Stimulated activated memory B cell treated with anti-CD40 and anti-IgM and Interleukin-4, amounts not matched to agents 10 μg/mL and 1 μg/mL and 100 μg/mL, for 72 hours (primary cell): ENCODE measurements at regions not wholly inside any gene's neighbourhood (a gene's known extent, or its start where the extent isn't known, plus 50 kb on each side); places are given as distances from the start of the nearest gene placed in this dataset.

Source experiments
- ATAC-seq: fragments of 150-1000 bp; cut with Tn5 transposase; 2 replicates; pipeline ENCODE4 v1.10.0; 2021
- H3K27ac Mint-ChIP-seq: one replicate; pipeline ENCODE4 v1.8.0; 2022; ENCODE audit warnings: mild to moderate bottlenecking, mixed read lengths
- H3K27me3 Mint-ChIP-seq: one replicate; pipeline ENCODE4 v1.8.0; 2022; ENCODE audit warnings: mixed read lengths
- H3K36me3 Mint-ChIP-seq: one replicate; pipeline ENCODE4 v1.8.0; 2022; ENCODE audit warnings: mixed read lengths
- H3K4me1 Mint-ChIP-seq: one replicate; pipeline ENCODE4 v1.8.0; 2022; ENCODE audit warnings: mixed read lengths
- H3K4me3 Mint-ChIP-seq: one replicate; pipeline ENCODE4 v1.8.0; 2022; ENCODE audit warnings: mild to moderate bottlenecking, moderate library complexity, mixed read lengths
- H3K9me3 Mint-ChIP-seq: one replicate; pipeline ENCODE4 v1.8.0; 2022; ENCODE audit warnings: mixed read lengths

GRCh38 chr1:187281085-187281484 is 452.3 kb downstream of the PLA2G4A start:
- Mint-ChIP-seq H3K4me1 (no peaks in the 10 kb centered on the region), H3K4me3 (no peak overlapping the region), H3K9me3 (no peaks in the 10 kb centered on the region), H3K36me3 (no peaks in the 10 kb centered on the region), H3K27ac (no peak overlapping the region), H3K27me3 (no peaks in the 10 kb centered on the region)
- no peak for ATAC-seq

GRCh38 chr1:187283984-187284383 is 455.2 kb downstream of the PLA2G4A start:
- Mint-ChIP-seq H3K4me3 (no peak overlapping the region), H3K36me3 (no peaks in the 10 kb centered on the region), H3K9me3 (no peaks in the 10 kb centered on the region), H3K27ac (no peak overlapping the region), H3K4me1 (no peaks in the 10 kb centered on the region), H3K27me3 (no peaks in the 10 kb centered on the region)
- ATAC-seq: no peak

- no peak for ATAC-seq
- no peak overlapping the region for H3K27ac Mint-ChIP-seq
- H3K4me3 Mint-ChIP-seq: no peak overlapping the region
- no peaks in the 10 kb centered on the region for H3K27me3 Mint-ChIP-seq
- no peaks in the 10 kb centered on the region for H3K4me1 Mint-ChIP-seq
- no peaks in the 10 kb centered on the region for H3K9me3 Mint-ChIP-seq
- H3K36me3 Mint-ChIP-seq: no peaks in the 10 kb centered on the region
Observed at GRCh38 chr1:187294421-187295201, 465.9 kb downstream of the PLA2G4A start.

- no peaks in the 10 kb centered on the region for H3K36me3 Mint-ChIP-seq
- peaks cover 5% of the 10 kb centered on the region for H3K9me3 Mint-ChIP-seq
- ATAC-seq: no peak
- no peak overlapping the region for H3K4me3 Mint-ChIP-seq
- no peaks in the 10 kb centered on the region for H3K27me3 Mint-ChIP-seq
- no peak overlapping the region for H3K27ac Mint-ChIP-seq
- H3K4me1 Mint-ChIP-seq: no peaks in the 10 kb centered on the region
Observed at GRCh38 chr1:187300081-187300480, 471.3 kb downstream of the PLA2G4A start.

- Mint-ChIP-seq H3K27me3 (no peaks in the 10 kb centered on the region), H3K4me1 (no peaks in the 10 kb centered on the region), H3K4me3 (no peak overlapping the region), H3K27ac (no peak overlapping the region), H3K9me3 (peaks cover 5% of the 10 kb centered on the region), H3K36me3 (no peaks in the 10 kb centered on the region)
- ATAC-seq: no peak
Observed at GRCh38 chr1:187306710-187307415, 478.1 kb downstream of the PLA2G4A start.

- H3K27ac Mint-ChIP-seq: no peak overlapping the region
- H3K27me3 Mint-ChIP-seq: no peaks in the 10 kb centered on the region
- H3K4me1 Mint-ChIP-seq: no peaks in the 10 kb centered on the region
- H3K4me3 Mint-ChIP-seq: no peak overlapping the region
- no peaks in the 10 kb centered on the region for H3K36me3 Mint-ChIP-seq
- H3K9me3 Mint-ChIP-seq: peaks cover 2% of the 10 kb centered on the region
- no peak for ATAC-seq
Observed at GRCh38 chr1:187310038-187310631, 481.4 kb downstream of the PLA2G4A start.

- Mint-ChIP-seq H3K27me3 (no peaks in the 10 kb centered on the region), H3K4me3 (no peak overlapping the region), H3K36me3 (no peaks in the 10 kb centered on the region), H3K27ac (no peak overlapping the region), H3K4me1 (no peaks in the 10 kb centered on the region), H3K9me3 (peaks cover 2% of the 10 kb centered on the region)
- no peak for ATAC-seq
Observed at GRCh38 chr1:187313115-187313514, 484.4 kb downstream of the PLA2G4A start.

GRCh38 chr1:187326557-187326956 is 497.8 kb downstream of the PLA2G4A start:
- no peak for ATAC-seq
- no peaks in the 10 kb centered on the region for H3K4me1 Mint-ChIP-seq
- H3K4me3 Mint-ChIP-seq: no peak overlapping the region
- H3K9me3 Mint-ChIP-seq: no peaks in the 10 kb centered on the region
- no peaks in the 10 kb centered on the region for H3K36me3 Mint-ChIP-seq
- no peaks in the 10 kb centered on the region for H3K27me3 Mint-ChIP-seq
- no peak overlapping the region for H3K27ac Mint-ChIP-seq

- H3K27me3 Mint-ChIP-seq: no peaks in the 10 kb centered on the region
- no peaks in the 10 kb centered on the region for H3K36me3 Mint-ChIP-seq
- H3K4me1 Mint-ChIP-seq: no peaks in the 10 kb centered on the region
- no peak overlapping the region for H3K4me3 Mint-ChIP-seq
- H3K27ac Mint-ChIP-seq: no peak overlapping the region
- H3K9me3 Mint-ChIP-seq: peaks cover 3% of the 10 kb centered on the region
- no peak for ATAC-seq
Observed at GRCh38 chr1:187336441-187337168, 507.9 kb downstream of the PLA2G4A start.

- Mint-ChIP-seq H3K9me3 (no peaks in the 10 kb centered on the region), H3K27ac (no peak overlapping the region), H3K4me1 (no peaks in the 10 kb centered on the region), H3K4me3 (no peak overlapping the region), H3K36me3 (no peaks in the 10 kb centered on the region), H3K27me3 (no peaks in the 10 kb centered on the region)
- no peak for ATAC-seq
Observed at GRCh38 chr1:187338762-187339412, 510.1 kb downstream of the PLA2G4A start.

- Mint-ChIP-seq H3K27me3 (no peaks in the 10 kb centered on the region), H3K4me1 (no peaks in the 10 kb centered on the region), H3K36me3 (no peaks in the 10 kb centered on the region), H3K4me3 (no peak overlapping the region), H3K27ac (no peak overlapping the region), H3K9me3 (no peaks in the 10 kb centered on the region)
- no peak for ATAC-seq
Observed at GRCh38 chr1:187342495-187342894, 513.7 kb downstream of the PLA2G4A start.

- no peak overlapping the region for H3K4me3 Mint-ChIP-seq
- H3K36me3 Mint-ChIP-seq: no peaks in the 10 kb centered on the region
- no peaks in the 10 kb centered on the region for H3K9me3 Mint-ChIP-seq
- H3K27ac Mint-ChIP-seq: no peak overlapping the region
- ATAC-seq: no peak
- H3K27me3 Mint-ChIP-seq: no peaks in the 10 kb centered on the region
- H3K4me1 Mint-ChIP-seq: no peaks in the 10 kb centered on the region
Observed at GRCh38 chr1:187374082-187374481, 545.3 kb downstream of the PLA2G4A start.

GRCh38 chr1:187374742-187375141 is 546.0 kb downstream of the PLA2G4A start:
- H3K36me3 Mint-ChIP-seq: no peaks in the 10 kb centered on the region
- no peaks in the 10 kb centered on the region for H3K27me3 Mint-ChIP-seq
- no peaks in the 10 kb centered on the region for H3K4me1 Mint-ChIP-seq
- no peak overlapping the region for H3K4me3 Mint-ChIP-seq
- H3K27ac Mint-ChIP-seq: no peak overlapping the region
- ATAC-seq: no peak
- no peaks in the 10 kb centered on the region for H3K9me3 Mint-ChIP-seq

- Mint-ChIP-seq H3K4me1 (no peaks in the 10 kb centered on the region), H3K9me3 (no peaks in the 10 kb centered on the region), H3K27me3 (no peaks in the 10 kb centered on the region), H3K27ac (no peak overlapping the region), H3K36me3 (no peaks in the 10 kb centered on the region), H3K4me3 (no peak overlapping the region)
- no peak for ATAC-seq
Observed at GRCh38 chr1:187383366-187383765, 554.6 kb downstream of the PLA2G4A start.

GRCh38 chr1:187384504-187384903 is 555.8 kb downstream of the PLA2G4A start:
- no peak for ATAC-seq
- Mint-ChIP-seq H3K4me1 (no peaks in the 10 kb centered on the region), H3K9me3 (no peaks in the 10 kb centered on the region), H3K36me3 (no peaks in the 10 kb centered on the region), H3K4me3 (no peak overlapping the region), H3K27ac (no peak overlapping the region), H3K27me3 (no peaks in the 10 kb centered on the region)
